ENCODE measurements at regions not wholly inside any gene's neighbourhood (a gene's known extent, or its start where the extent isn't known, plus 50 kb on each side); places are given as distances from the start of the nearest gene placed in this dataset.

DNA sequence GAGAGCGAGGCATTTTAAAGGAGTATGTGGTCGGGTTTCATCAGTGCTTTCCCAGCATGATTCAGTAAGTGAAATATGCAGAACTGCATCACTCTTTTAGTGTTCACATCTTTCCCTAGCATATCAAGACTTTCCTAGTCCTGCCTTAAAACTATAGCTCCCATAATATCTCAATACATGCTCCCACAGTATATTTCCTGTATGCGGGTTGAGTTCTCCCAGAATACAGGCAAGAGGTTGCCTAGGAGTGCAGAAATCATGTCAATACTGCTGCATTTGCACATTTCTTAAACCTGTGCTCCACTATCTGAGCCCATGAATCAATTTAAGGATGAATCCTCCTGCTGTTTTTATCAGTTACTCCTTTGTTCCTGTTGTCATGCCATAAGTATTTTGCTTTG lies 386.6 kb upstream of the SLC35B3 start:
- TF ChIP-seq, protein P1, sequence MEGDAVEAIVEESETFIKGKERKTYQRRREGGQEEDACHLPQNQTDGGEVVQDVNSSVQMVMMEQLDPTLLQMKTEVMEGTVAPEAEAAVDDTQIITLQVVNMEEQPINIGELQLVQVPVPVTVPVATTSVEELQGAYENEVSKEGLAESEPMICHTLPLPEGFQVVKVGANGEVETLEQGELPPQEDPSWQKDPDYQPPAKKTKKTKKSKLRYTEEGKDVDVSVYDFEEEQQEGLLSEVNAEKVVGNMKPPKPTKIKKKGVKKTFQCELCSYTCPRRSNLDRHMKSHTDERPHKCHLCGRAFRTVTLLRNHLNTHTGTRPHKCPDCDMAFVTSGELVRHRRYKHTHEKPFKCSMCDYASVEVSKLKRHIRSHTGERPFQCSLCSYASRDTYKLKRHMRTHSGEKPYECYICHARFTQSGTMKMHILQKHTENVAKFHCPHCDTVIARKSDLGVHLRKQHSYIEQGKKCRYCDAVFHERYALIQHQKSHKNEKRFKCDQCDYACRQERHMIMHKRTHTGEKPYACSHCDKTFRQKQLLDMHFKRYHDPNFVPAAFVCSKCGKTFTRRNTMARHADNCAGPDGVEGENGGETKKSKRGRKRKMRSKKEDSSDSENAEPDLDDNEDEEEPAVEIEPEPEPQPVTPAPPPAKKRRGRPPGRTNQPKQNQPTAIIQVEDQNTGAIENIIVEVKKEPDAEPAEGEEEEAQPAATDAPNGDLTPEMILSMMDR (IDR thresholded peaks at IDR 0.05), result no peak
- no peak for TF ChIP-seq POLR2A (IDR thresholded peaks at IDR 0.05)

Data from uterus (tissue), 2 donors.